A549 (cell line): ENCODE measurements at regions not wholly inside any gene's neighbourhood (a gene's known extent, or its start where the extent isn't known, plus 50 kb on each side); places are given as distances from the start of the nearest gene placed in this dataset.

ENCODE experiments used
- ATAC-seq, 2 experiments: fragments of 200-7000 bp in 1 of 2; fragments of >200 bp in 1 of 2; cut with Nextera tagmentation in 1 of 2; cut with Tn5 transposase in 1 of 2; 3 replicates each; pipeline versions ENCODE4 v1.8.0 to v1.9.1; 2018 to 2020; ENCODE audit warnings: mild to moderate bottlenecking in 1 of 2, moderate library complexity in 1 of 2
- CTCF ChIA-PET: fragments of 300-600 bp; sonication (Branson Sonifier 250); formaldehyde crosslinking; extraction: SDS; loops from one replicate; lab custom pipeline; 2021; ENCODE audit warnings: antibody characterized with exemption, inconsistent platforms; lab: Yijun Ruan, JAX
- POLR2A ChIA-PET: fragments of 350-600 bp; formaldehyde crosslinking; extraction: SDS; loops from one replicate; lab custom pipeline; 2021; ENCODE audit warnings: antibody characterized with exemption, inconsistent platforms; lab: Yijun Ruan, JAX
- DNase-seq, 2 experiments: peaks; one replicate each; pipeline versions ENCODE4 v3.0.0 to v3.0.0-alpha.2; 2011 to 2016; ENCODE audit warnings: low read depth in 1 of 2, low spot score in 1 of 2
- FAIRE-seq: peaks from 2 replicates; lab custom pipeline; 2011; peaks lifted over from hg19 to GRCh38; lab: Jason Lieb, UNC
- H3K27ac ChIP-seq, 2 experiments: fragments of >200 bp; sonication (Bioruptor Twin); formaldehyde crosslinking; 3 replicates each; pipeline ENCODE4 v1.5.1; 2016 to 2017
- H3K4me1 ChIP-seq: fragments of >200 bp; sonication (Bioruptor Twin); formaldehyde crosslinking; 3 replicates; pipeline ENCODE4 v1.6.1; 2016
- H3K4me2 ChIP-seq: fragments of >200 bp; sonication (Bioruptor Twin); formaldehyde crosslinking; 3 replicates; pipeline ENCODE4 v1.6.1; 2016
- H3K4me3 ChIP-seq: fragments of >200 bp; sonication (Bioruptor Twin); formaldehyde crosslinking; 3 replicates; pipeline ENCODE4 v1.5.1; 2016
- H3K9me3 ChIP-seq: fragments of >200 bp; sonication (Bioruptor Twin); formaldehyde crosslinking; 3 replicates; pipeline ENCODE4 v1.6.1; 2016
- ATOH8 ChIP-seq: fragments of 250-450 bp; sonication (Bioruptor Pico); IDR thresholded peaks from 2 replicates; pipeline ENCODE4 v1.5.0; 2020; ENCODE audit warnings: low read depth, mild to moderate bottlenecking, moderate library complexity
- BHLHE40 ChIP-seq: IDR thresholded peaks from 2 replicates; pipeline ENCODE4 v1.6.1; 2012; ENCODE audit warnings: low read depth, low read length, inconsistent platforms
- CBX2 ChIP-seq: fragments of 200-600 bp; sonication (generic); IDR thresholded peaks from 2 replicates; pipeline ENCODE4 v1.6.1; 2016; ENCODE audit warnings: low read depth, mild to moderate bottlenecking, borderline replicate concordance
- CBX8 ChIP-seq: fragments of 200-600 bp; sonication (generic); IDR thresholded peaks from 2 replicates; pipeline ENCODE4 v1.6.1; 2016
- CHD2 ChIP-seq: fragments of 150-350 bp; IDR thresholded peaks from 2 replicates; pipeline ENCODE4 v1.6.1; 2014; ENCODE audit warnings: low read length; ENCODE audit not compliant: partially characterized antibody
- CTCF ChIP-seq: fragments of >200 bp; sonication (Bioruptor Twin); formaldehyde crosslinking; IDR thresholded peaks from 3 replicates; pipeline ENCODE4 v1.5.1; 2016
- E2F6 ChIP-seq: IDR thresholded peaks from 2 replicates; pipeline ENCODE4 v1.6.1; 2012; ENCODE audit warnings: low read depth, borderline replicate concordance
- ELK1 ChIP-seq: fragments of 150-350 bp; IDR thresholded peaks from 2 replicates; pipeline ENCODE4 v1.6.1; 2014; ENCODE audit warnings: low read depth, mild to moderate bottlenecking, low read length
- ESRRA ChIP-seq: fragments of 150-350 bp; IDR thresholded peaks from 2 replicates; pipeline ENCODE4 v1.6.1; 2014; ENCODE audit warnings: mild to moderate bottlenecking, low read length, borderline replicate concordance
- FOXS1 ChIP-seq: fragments of 250-450 bp; sonication (Bioruptor Pico); IDR thresholded peaks from 2 replicates; pipeline ENCODE4 v1.5.0; 2020; ENCODE audit warnings: mild to moderate bottlenecking, moderate library complexity
- HDAC2 ChIP-seq: fragments of 200-600 bp; sonication (generic); IDR thresholded peaks from 2 replicates; pipeline ENCODE4 v1.6.1; 2016
- HOXB5 ChIP-seq: fragments of 250-450 bp; sonication (Bioruptor Pico); IDR thresholded peaks from 2 replicates; pipeline ENCODE4 v1.5.0; 2020; ENCODE audit warnings: mild to moderate bottlenecking, moderate library complexity
- JUN ChIP-seq, 2 experiments: fragments of >200 bp; sonication (Bioruptor Twin); formaldehyde crosslinking; IDR thresholded peaks; 2 replicates in 1 of 2; 3 replicates in 1 of 2; pipeline ENCODE4 v1.6.1; 2016 to 2017
- JUNB ChIP-seq: fragments of >200 bp; sonication (Bioruptor Twin); formaldehyde crosslinking; IDR thresholded peaks from 2 replicates; pipeline ENCODE4 v1.6.1; 2016
- KDM1A ChIP-seq: fragments of 200-600 bp; sonication (generic); IDR thresholded peaks from 2 replicates; pipeline ENCODE4 v1.6.1; 2016; ENCODE audit warnings: low read depth, mild to moderate bottlenecking
- KDM5A ChIP-seq: fragments of 200-600 bp; sonication (generic); IDR thresholded peaks from 2 replicates; pipeline ENCODE4 v1.6.1; 2016; ENCODE audit warnings: antibody characterized with exemption, mild to moderate bottlenecking
- MAFK ChIP-seq: fragments of 450-650 bp; IDR thresholded peaks from 2 replicates; pipeline ENCODE4 v1.6.1; 2014; ENCODE audit not compliant: partially characterized antibody
- MAX ChIP-seq: IDR thresholded peaks from 2 replicates; pipeline ENCODE4 v1.6.1; 2012
- MYC ChIP-seq: IDR thresholded peaks from 2 replicates; pipeline ENCODE4 v1.6.1; 2012; ENCODE audit warnings: mild to moderate bottlenecking, inconsistent platforms, low read length, improper control_type of control experiment, borderline replicate concordance
- NR3C1 ChIP-seq: fragments of >200 bp; sonication (Bioruptor Twin); formaldehyde crosslinking; IDR thresholded peaks from 3 replicates; pipeline ENCODE4 v1.6.1; 2017
- PHF8 ChIP-seq: fragments of 200-600 bp; sonication (generic); IDR thresholded peaks from 2 replicates; pipeline ENCODE4 v1.6.1; 2016; ENCODE audit warnings: low read depth, mild to moderate bottlenecking, antibody characterized with exemption, moderate library complexity, borderline replicate concordance
- POLR2A ChIP-seq: IDR thresholded peaks from 2 replicates; pipeline ENCODE4 v1.6.1; 2012; ENCODE audit warnings: mild to moderate bottlenecking, low read length
- POLR2AphosphoS2 ChIP-seq: conservative IDR thresholded peaks from 2 replicates; pipeline ENCODE4 v1.6.1; 2012; ENCODE audit warnings: low read length, improper control_type of control experiment, inconsistent platforms
- RCOR1 ChIP-seq: fragments of 150-350 bp; IDR thresholded peaks from 2 replicates; pipeline ENCODE4 v1.6.1; 2014; ENCODE audit warnings: antibody characterized with exemption, low read length, low read depth
- RFX5 ChIP-seq: fragments of 450-650 bp; IDR thresholded peaks from 2 replicates; pipeline ENCODE4 v1.7.1; 2014; ENCODE audit warnings: antibody characterized with exemption, mild to moderate bottlenecking, moderate library complexity
- SMC3 ChIP-seq: fragments of >200 bp; sonication (Bioruptor Twin); formaldehyde crosslinking; IDR thresholded peaks from 3 replicates; pipeline ENCODE4 v1.6.1; 2018; ENCODE audit warnings: inconsistent platforms
- SREBF2 ChIP-seq: fragments of 450-650 bp; IDR thresholded peaks from 2 replicates; pipeline ENCODE4 v1.6.1; 2014; ENCODE audit warnings: mild to moderate bottlenecking, moderate library complexity
- ZFP36 ChIP-seq: fragments of 450-650 bp; IDR thresholded peaks from 2 replicates; pipeline ENCODE4 v1.6.1; 2014; ENCODE audit warnings: borderline replicate concordance; ENCODE audit not compliant: partially characterized antibody
- WGBS: methylation state at CpG from one replicate; pipeline ENCODE4 v1.1.6; 2017; ENCODE audit errors: missing lambda C conversion rate; 5-methylcytosine and 5-hydroxymethylcytosine counted together

- ATAC-seq (no peak), FAIRE-seq (no peak)
- Histone ChIP-seq H3K9me3 (no peaks in the 10 kb centered on the region), H3K4me2 (no peak overlapping the region)
- POLR2A ChIA-PET, result no interaction called here
- TF ChIP-seq RCOR1, result no peak
- no peak for TF ChIP-seq ATOH8 (CRISPR knock-in tag)
- TF ChIP-seq KDM5A, result no peak
- TF ChIP-seq ZFP36, result no peak
- TF ChIP-seq, all 56 proteins: peak for 0
- no peak for DNase-seq
- CTCF ChIA-PET, result interaction anchor here (0.6 to 0.7 kb wide), 2 partner anchors 248 to 616 kb away, joined by 3 to 5 read pairs; no protein-coding TSS in a partner anchor
- WGBS, result 90% methylated on average over 5 of the region's 5 CpGs
- no peaks in the 10 kb centered on the region for H3K4me1 ChIP-seq
- H3K27ac ChIP-seq, result peak overlapping the region in 1 of 2 experiments; percentile 51; a peak in 2 of 6 replicates
- no peak overlapping the region for H3K4me3 ChIP-seq
Observed at GRCh38 chr5:173735691-173736090, 119.2 kb upstream of the BOD1 start.

GRCh38 chr5:173736374-173736773, 119.9 kb upstream of the BOD1 start:
- POLR2A ChIA-PET, result no interaction called here
- no peak for DNase-seq
- no peak for FAIRE-seq

GRCh38 chr5:173736923-173737412, 120.5 kb upstream of the BOD1 start:
- no peaks in the 10 kb centered on the region for H3K9me3 ChIP-seq
- ATAC-seq (no peak), FAIRE-seq (no peak), DNase-seq (no peak)
- H3K4me1 ChIP-seq, result no peaks in the 10 kb centered on the region
- POLR2A ChIA-PET, result no interaction called here
- H3K4me3 ChIP-seq, result no peak overlapping the region
- no peak overlapping the region for H3K4me2 ChIP-seq
- 87% methylated on average over 8 of the region's 8 CpGs for WGBS
- TF ChIP-seq MAX (no peak), ELK1 (no peak), ESRRA (no peak), JUNB (no peak), POLR2AphosphoS2 (no peak), CTCF (no peak), KDM1A (no peak), JUN (IDR thresholded peaks at IDR 0.05) (no peak)
- CTCF ChIA-PET, result interaction anchor here (0.7 to 1.6 kb wide), 3 partner anchors 17 to 236 kb away, joined by 3 to 4 read pairs (median 3); no protein-coding TSS in a partner anchor
- H3K27ac ChIP-seq, result peak overlapping the region in 1 of 2 experiments; percentile 59; a peak in 3 of 6 replicates

More at GRCh38 chr5:173736374-173736773, 119.9 kb upstream of the BOD1 start:
- H3K4me3 ChIP-seq, result no peak overlapping the region
- TF ChIP-seq ZFP36, result peak; percentile 21
- no peak for TF ChIP-seq RCOR1
- TF ChIP-seq, all 56 proteins: peak for 1
- Histone ChIP-seq H3K27ac (peak overlapping the region in 1 of 2 experiments; percentile 59; a peak in 2 of 6 replicates), H3K9me3 (no peaks in the 10 kb centered on the region), H3K4me1 (no peaks in the 10 kb centered on the region), H3K4me2 (no peak overlapping the region)
- ATAC-seq, result no peak
- CTCF ChIA-PET, result interaction anchor here (0.7 to 0.9 kb wide), 2 partner anchors 17 to 43 kb away, joined by 3 read pairs; no protein-coding TSS in a partner anchor
- WGBS, result 64% methylated on average over 4 of the region's 4 CpGs

- Histone ChIP-seq H3K4me3 (no peak overlapping the region), H3K9me3 (no peaks in the 10 kb centered on the region), H3K4me1 (no peaks in the 10 kb centered on the region), H3K27ac (peak overlapping the region in 1 of 2 experiments; percentile 31; a peak in 1 of 6 replicates), H3K4me2 (no peak overlapping the region)
- ChIA-PET CTCF (interaction anchor here (0.7 kb wide), 1 partner anchor 45 kb away, joined by 3 read pairs; no protein-coding TSS in a partner anchor), POLR2A (no interaction called here)
- WGBS, result 58% methylated on average over 5 of the region's 5 CpGs
- TF ChIP-seq RCOR1 (no peak), MAFK (no peak), CBX8 (no peak), CHD2 (no peak), KDM5A (no peak), SREBF2 (no peak), HOXB5 (CRISPR knock-in tag) (no peak), PHF8 (no peak), HDAC2 (no peak), CBX2 (no peak), E2F6 (no peak), MYC (no peak), ZFP36 (no peak), NR3C1 (no peak), FOXS1 (CRISPR knock-in tag) (no peak), SMC3 (no peak), RFX5 (no peak), BHLHE40 (no peak), POLR2A (no peak)
- FAIRE-seq (no peak), DNase-seq (no peak), ATAC-seq (no peak)
Observed at GRCh38 chr5:173739741-173740140, 123.3 kb upstream of the BOD1 start.
